HG03175 (cell line): ENCODE measurements at regions not wholly inside any gene's neighbourhood (a gene's known extent, or its start where the extent isn't known, plus 50 kb on each side); places are given as distances from the start of the nearest gene placed in this dataset.

ENCODE experiments used
- ATAC-seq: cut with Tn5 transposase; IDR thresholded peaks from one replicate; pipeline ENCODE4 v1.9.1; 2021; ENCODE audit warnings: mild to moderate bottlenecking, moderate library complexity; ENCODE audit not compliant: unreplicated experiment

DNA sequence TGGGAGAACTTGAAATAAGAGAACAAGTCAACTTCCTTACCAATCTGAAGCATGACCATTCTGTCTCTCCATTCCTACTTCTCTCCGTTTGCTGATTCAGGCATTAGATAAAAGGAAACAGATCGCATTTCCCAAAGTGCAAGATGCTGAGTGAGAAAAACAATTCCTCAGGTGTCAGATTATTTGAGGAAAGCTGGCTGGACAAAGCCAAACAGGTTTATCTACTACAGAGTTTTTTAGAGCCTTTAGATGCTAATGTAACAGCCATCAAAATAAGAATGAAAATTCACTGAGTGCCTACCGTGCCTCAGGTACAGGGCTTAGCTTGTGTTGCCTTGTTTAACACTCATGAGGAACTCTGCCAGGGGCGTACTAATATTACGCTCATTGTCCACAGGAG lies 135.9 kb upstream of the MBL2 start:
- no peak for ATAC-seq

DNA sequence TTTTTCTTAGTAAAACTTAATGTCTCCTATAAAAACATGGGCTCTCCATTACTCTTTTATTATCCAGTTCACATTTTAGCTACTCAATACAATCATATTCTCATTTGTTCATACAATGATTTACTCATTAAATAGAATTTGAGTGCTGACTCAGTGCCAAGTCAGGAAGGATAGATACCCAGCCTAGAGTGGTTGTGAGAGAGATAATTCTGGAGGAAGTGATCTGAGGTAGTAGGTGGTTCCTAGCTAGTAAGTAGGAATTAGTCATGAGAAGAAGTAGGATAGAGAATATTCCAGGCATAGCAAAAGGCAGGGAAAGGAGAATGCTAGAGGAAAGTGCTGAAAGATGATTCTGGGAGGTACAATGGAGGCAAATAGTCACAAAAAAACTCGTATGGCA lies 133.5 kb upstream of the MBL2 start:
- no peak for ATAC-seq

DNA sequence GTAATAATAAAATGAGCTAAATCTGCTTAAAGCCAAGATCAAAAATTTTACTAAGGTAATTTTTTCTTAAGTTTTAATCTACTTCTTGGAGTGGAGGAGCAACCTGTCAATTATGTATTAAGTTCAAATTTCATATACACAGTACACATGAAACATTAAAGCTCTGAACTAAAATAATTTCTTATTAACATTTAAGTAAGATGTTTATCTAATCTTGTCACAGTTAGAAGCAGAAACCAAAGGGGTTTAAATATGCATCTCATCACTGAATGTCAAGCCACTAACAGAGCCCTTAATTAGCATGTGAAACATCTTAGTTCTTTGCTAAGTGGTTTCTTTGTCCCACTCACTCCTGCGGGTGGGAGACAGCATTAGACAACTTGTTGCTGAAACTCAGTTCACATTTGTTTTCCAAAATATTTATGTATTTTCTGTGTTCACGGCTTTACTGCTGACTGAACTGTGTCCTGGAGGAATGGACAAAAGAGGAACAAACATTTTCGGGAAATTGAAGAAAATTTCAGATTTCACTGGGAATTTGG lies 130.9 kb upstream of the MBL2 start:
- ATAC-seq = no peak

DNA sequence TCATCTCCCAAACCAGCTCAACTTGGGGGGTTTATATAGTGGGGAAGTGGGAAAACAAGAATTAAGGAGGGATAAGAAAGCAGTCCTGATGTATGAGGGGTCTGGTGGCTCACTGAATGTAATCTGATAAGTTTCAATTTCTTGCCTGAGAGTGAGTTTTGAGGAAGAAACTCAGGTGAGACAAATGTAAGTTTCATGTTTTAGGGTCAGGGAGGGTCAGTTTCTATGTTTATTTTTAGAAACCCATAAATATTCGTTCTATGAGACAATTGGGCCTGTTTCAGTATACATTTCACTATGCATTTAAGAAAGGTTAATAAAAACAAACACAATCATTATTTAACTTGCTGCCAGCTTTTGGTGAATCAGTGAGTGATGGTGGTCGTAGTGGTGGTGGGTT lies 128.0 kb upstream of the MBL2 start:
- peak; percentile 87 for ATAC-seq

DNA sequence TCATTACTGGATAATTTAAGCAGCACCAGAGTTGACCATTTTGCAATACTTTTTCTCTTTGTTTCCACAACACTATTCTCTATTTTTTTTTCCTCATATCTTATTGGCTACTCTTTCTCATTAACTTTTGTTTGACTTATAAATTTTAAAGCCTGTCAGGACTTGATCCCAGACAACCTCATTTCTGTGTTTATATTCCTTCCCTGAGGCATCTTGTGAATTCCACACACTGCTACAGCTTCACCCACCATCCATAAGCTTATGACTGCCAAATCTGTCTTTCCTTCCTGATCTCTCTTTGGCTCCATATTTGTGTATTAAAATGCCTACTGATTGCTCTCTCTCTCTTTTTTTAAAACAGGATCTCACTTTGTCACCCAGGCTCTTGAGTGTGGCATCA lies 124.6 kb upstream of the MBL2 start:
- no peak for ATAC-seq

DNA sequence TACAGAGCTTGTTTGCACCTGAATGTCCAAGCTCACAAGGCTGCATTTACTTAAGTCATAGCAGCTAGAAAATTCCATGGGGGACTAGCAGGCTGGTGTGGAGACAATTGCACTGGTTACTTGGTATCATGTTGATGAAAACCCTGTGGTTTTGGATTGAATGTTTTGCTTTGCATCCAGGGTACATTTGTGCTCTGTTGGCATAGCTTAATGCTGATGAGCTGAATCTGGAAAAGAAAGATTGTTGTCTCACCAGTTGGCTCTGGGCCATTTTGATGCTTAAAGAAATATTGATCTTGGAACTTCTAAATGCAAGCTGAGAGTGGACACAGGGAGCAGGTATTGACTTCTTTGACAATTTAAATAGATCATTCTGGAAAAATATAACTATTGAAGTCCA lies 122.5 kb upstream of the MBL2 start:
- ATAC-seq = no peak

DNA sequence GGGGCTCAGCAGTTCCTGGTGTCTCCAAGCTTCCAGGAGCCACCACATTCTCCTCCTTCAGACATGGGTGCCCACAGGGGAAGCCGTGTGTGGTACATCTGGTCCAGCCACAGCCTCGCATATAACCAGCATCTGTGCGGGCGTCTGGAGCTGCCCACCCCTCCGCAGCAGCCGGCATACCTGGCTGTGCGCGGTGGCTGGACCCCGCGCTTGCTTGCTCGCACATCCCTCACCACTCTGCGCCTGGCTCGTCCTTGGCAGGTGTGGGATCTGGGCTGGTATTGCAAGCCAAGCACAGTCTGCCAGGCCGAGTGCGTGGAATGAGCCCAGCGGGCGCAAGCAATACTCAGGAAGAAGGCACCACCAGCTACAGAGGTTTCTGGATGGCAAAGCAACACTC lies 117.7 kb upstream of the MBL2 start:
- ATAC-seq = no peak

DNA sequence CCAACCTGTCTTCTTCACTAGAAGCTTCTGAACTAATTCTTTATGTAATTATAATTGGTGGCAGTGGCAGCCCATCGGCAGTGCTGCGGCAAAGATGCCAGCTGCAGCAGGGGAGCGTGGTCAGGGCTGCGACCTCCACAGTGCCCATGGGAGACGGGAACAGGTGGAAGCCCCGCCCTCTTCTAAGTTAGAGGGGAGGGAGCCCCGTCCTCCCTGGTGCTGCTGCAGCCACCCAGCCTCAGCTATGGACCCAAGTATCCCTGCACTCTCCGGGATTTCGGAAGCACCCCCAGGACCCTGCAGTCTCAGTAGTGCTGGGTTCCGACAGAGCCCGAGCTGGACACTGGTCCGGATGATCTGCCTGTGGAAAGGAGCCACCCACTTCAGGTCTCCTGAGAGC lies 117.0 kb upstream of the MBL2 start:
- ATAC-seq = no peak

DNA sequence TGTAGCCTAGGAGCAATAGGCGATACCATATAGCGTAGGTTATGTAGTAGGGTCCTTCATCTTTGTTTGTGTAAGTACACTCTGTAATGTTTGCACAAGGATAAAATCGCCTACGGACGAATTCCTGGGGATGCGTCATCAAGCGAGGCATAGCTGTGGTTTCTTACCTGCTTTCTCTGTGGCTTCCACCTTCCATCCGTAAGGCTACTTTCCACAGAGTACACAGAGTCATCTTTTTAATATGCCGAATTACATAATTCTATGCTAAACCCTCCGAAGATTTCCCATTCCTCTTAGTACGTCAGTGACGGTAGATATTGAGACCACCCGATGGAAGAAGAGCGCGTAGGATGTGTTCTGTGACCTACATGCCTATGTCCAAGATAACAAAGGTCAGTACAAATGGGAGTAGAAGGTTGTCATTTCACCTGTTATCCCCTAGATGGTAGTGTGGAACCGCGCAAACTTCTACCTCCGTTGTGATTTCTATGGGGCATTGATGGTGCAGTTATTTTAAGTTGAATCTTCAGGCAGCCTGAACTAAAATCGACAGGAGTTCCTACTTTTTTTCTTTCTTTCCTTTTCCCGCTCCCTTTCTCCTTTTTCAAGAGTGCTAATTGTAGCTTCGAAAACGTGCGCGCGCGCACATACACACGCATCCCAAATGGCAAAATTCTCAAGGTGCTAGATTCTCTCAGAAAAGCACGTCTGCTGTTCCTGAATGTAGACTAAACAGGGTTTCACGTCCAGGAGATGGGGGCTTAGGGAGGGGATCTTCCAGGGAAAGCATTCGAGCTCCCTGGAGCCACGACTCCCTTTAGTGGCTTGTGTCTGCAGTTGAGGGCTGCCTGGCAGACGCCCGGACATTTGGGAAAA lies 111.7 kb upstream of the MBL2 start:
- ATAC-seq = peak; percentile 95

DNA sequence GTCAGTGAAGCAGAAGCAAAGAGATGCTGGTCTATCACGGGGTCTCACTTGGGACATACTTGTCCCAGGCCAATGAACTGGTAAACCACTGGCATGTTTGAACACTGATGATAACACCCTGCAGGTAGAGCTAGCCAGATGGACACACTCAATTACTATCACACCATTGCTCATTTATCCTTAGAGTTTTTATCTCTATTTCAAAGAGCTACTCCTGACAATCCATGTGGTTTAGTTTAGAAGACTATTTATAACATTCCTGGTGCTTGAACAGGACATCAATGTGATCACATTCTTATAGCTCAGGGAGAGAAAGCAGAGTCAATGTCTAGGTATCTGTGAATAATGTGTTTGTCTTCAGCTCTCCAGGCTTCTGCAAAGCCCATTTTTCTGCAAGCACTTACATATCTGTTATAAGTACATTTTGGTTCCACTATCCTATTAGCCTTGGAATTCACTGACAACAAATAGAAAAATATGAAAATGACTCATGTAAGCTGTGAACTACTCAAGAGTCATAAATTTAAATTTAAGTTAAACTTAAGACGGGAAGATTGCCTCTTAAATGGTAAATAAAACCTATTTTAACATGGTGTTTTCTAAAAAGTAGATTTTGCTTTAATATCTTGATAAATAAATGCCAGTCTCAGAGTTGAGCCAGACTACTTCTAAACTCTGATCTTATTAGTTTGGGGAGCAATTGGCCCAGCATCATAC lies 106.7 kb upstream of the MBL2 start:
- no peak for ATAC-seq

DNA sequence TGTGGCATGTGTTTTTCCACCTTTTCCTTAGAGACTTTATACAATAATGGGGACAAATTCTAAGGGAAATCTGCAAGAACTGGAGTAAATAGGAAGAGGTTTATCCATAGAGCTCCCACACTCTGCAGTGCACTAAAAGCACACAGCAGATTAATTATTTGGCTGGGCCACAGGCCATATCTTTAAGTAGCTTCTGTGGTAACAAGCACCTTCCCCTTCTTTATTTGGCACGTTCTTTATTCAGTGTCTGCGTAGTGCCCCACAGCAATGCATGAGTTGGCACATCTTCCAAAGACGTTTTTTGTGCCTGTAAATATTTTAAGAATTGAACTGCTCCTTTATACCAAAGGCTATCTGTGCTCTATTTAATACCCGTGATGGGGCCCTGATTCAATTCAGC lies 104.9 kb upstream of the MBL2 start:
- no peak for ATAC-seq

DNA sequence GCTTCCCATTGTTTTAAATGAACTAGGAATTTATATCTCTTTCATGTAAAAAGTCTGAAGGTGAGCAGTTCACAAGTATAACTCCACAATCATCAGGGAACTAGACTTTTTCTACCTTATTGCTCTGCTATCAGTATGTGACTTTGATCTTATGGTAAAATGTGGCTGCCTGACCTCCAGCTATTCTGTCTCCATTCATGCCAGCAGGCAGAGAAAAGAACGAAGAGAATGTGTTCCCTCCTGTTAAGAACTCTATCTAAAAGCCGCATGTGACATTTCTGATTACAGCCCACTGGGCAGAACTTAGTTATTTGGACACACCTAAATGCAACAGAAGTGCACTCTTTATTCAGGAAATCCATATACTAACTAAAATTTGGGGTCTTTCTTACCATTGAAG lies 102.8 kb upstream of the MBL2 start:
- no peak for ATAC-seq

DNA sequence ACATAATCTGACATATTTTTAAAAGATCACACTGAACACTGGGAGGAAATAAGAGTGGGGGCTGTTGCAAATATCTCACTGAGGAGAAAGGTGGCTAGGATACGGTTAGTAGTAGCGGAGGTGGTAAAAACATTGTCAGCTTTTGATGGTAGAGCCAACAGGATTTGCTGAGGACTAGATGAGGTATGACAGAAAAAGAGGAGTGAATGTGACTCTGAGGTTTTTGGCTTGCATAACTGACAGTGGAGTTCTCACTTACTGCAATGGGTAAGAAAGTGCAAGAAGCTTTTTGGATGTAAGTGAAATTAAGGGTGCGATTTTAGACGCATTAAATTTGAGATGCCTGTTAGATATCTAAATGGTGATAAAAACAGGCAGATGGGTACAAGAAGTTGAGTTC lies 102.0 kb upstream of the MBL2 start:
- ATAC-seq = no peak

DNA sequence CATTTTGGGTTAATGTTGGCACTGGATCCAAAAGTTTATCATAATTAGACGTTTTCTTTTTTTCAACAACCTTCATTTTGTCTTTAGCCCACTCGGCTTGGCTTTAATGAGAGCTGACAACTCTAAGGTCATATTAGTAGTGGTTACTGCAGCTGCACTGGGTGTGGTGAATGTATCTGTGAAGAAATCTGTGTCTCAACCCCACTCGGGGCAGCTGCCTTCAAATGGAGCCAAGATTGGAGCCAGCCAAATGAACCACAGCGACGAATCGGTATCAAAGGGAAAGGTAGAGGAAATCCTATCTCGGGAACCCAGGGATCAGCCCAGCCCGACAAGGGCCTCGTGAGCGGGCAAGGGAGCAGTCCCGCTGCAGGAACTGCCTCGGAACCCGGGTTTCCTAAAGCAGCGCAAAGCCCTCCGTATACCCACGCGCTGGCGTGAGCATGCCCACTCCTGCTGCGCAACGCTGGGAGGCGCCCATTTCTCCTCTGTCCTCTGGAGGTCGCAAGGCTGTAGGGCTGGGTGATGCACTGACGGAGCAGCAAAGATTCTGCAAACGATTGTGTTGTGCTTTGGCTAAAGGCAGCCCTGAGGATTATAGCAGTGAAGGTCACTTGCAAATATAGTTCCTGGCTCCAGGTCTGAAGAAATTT lies 98.7 kb upstream of the MBL2 start:
- ATAC-seq = no peak

DNA sequence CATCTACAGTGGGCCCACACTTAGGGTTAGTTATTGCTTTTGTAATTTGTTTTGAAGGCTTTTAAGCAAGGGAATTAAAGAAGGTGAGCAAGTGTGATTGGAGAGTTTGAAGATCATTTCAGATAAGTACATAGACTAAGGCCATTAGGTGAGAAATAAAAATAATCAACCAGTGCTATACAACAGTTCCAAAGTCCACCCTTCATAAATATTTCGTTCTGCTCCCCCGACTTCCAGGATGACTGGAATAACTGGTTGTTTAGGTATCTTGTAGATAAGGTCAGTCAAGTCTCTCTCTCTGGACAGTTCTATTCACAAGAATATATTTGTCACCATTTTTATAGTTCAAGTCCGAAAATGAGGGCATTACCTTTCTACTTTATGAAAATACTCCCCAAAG lies 98.0 kb upstream of the MBL2 start:
- no peak for ATAC-seq

DNA sequence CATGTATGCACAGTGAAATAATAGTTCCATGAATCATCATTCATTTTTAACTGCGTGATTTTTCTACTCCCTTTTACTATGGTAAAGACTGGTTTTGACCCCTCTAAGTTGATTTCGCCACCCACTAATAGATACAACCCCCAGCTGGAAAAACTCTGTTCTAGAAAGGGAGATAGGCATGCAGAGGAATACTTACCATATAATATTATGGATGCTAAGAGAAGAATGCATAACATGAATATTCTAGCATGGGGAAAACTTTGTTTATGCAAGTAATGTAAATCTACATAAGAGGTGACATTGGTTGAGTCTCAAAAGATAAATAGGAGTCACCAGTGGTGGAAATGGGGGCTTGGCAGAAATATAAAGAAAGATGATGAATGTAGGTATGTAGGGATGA lies 97.3 kb upstream of the MBL2 start:
- ATAC-seq = no peak

DNA sequence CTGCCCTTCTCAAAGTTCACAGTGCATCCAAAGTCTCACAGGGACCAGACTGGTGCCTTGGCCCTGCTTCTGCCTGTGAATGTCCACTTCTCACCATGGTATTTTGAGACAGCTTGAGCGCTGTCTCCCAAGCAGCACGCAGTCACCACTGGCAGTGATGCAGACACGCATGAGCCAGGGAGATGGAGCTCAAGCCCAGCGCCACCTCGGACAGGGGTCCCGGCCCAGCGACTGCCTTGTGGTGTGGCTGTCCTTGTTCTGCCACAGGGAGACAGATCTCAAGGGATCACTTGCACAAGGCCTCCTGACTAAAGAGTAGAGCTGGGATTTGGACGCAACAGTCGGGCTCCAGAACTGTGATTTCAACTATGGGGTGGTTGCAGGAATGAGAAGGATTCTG lies 92.6 kb upstream of the MBL2 start:
- no peak for ATAC-seq

DNA sequence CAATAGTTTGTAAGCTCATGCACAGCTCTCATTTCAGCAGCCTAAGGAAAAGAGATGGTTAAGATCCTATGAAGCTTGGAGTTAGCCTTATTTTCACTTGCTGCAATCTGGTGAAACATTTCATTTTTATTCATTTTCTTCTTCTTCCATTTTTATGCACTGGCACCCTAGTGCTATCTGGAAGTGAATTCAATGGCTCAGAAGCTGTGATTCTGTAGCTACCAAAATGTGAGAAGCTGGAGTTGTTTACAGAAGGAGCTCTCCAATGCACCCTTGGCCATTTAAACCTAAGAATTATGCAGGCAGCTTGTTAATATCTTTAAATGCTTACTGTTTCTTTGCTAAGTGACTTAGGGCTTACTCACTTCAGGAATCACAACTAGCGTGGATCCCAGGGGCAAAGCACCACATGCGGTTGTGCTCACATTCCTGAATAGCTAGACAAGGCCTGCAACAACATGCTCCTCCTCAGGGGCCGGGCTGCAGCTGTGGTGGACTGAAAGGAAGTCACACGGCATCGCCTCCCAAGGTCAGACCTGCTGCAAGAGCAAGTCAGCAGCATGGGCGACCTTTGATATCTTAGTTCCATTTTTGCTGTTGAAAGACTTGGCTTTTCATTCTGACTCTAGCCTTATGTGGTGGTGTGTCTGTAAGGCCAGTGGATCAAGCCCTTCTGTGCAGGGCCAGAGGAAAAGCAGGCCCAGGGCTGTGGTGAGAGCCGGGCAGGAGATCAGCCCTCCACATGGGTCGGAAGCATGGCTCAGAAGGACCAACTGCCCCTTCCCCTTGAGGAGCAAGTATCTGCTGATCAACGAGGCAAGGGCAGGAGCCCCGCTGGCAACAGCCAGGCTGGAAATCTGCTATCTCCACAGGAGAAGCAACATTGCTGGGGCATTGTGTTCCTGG lies 91.9 kb upstream of the MBL2 start:
- no peak for ATAC-seq

DNA sequence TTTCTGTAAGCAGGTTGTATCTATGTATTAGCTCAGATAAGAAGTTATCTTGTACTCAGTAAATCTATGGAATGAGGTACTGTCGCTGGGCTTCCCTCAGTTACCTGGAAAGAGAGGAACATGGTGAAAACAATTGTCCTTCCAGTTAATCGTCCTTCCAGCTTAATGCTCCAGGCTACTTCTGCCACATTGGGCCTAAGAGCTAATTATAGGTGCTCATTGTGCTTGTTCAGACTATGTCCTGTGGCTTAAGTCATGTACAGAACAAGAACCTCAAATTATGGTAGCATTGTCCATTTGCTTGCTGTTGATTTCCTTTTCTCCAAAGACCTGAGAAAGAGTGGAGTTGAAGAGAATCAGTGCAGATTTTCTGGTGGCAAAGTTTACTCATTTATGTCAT lies 86.1 kb upstream of the MBL2 start:
- no peak for ATAC-seq

DNA sequence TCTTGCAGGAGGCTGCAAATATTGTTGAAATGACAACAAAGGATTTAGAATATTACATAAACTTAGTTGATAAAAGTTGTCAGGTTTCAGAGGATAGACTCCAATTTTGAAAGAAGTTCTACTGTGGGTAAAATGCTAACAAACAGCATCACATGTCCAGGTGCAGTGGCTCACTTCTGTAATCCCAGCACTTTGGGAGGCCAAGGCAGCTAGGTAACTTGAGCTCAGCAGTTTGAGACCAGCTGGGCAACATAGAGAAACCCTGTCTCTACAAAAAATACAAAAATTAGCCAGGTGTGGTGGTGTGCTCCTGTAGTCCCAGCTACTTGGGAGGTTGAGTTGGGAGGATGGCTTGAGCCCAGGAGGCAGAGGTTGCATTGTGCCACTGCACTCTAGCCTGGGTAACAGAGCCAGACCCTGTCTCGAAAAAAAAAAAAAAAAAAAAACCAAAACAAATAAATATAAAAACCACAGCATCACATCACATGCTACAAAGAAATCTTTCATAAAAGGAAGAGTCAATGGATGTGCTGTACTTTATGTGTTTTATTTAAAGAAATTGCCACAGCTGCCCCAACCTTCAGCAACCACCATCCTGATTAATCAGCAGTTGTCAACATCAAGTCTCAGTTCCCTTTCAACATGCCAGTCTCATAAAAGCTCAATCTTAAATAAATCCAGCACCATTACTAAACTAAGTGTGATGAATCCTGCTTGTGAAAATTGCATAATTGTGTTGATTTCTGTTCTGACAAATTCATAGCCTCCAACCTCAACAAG lies 83.2 kb upstream of the MBL2 start:
- no peak for ATAC-seq
